Fibroblast of lung (primary cell): ENCODE measurements at regions not wholly inside any gene's neighbourhood (a gene's known extent, or its start where the extent isn't known, plus 50 kb on each side); places are given as distances from the start of the nearest gene placed in this dataset.
"Not testable (repeated sequence)": the region's sequence is repeated elsewhere in the genome, so short reads cannot be mapped to it uniquely, and the experiment has no call there.

Experiments used
- CTCF ChIP-seq, 2 donors: IDR thresholded peaks in 1 of 2; conservative IDR thresholded peaks in 1 of 2; 1 replicate in 1 of 2; 2 replicates in 1 of 2; pipeline ENCODE4 v1.5.1; 2011 to 2012; ENCODE audit warnings: low read length in 2 of 2, control low read depth in 1 of 2, inconsistent platforms in 1 of 2, low read depth in 1 of 2, mild to moderate bottlenecking in 1 of 2
- EZH2 ChIP-seq: IDR thresholded peaks from 2 replicates; pipeline ENCODE4 v1.5.1; 2012; ENCODE audit warnings: low read length, control low read depth, mild to moderate bottlenecking; ENCODE audit errors: missing control alignments

DNA sequence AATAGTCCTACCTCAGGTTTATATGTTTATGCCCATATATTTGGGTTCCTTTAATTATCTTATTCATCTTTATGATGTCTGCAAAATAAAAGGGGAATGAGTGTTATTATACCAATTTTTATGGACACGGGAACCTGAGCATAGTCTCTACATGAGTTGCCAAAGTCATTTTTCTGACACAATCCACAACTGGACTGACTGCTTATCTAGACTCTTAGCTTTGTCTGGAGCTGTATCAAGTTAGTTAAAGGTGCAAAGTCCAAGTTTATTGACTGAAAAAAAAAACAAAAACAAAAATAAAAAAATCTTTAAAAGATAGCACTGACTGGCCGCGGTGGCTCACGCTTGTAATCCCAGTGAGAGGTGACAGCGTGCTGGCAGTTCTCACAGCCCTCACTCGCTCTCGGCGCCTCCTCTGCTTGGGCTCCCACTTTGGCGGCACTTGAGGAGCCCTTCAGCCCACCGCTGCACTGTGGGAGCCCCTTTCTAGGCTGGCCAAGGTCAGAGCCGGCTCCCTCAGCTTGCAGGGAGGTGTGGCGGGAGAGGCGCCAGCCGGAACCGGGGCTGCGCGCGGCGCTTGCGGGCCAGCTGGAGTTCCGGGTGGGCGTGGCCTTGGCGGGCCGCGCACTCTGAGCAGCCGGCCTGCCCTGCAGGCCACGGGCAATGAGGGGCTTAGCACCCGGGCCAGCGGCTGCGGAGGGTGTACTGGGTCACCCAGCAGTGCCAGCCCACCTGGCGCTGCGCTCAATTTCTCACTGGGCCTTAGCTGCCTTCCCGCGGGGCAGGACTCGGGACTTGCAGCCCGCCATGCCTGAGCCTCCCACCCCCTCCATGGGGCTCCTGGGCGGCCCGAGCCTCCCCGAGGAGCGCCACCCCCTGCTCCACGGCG, 116.6 kb upstream of the MBNL1 start:
- not testable (repeated sequence) for TF ChIP-seq CTCF (conservative IDR thresholded peaks at IDR 0.05 in 1 of 2, IDR thresholded peaks at IDR 0.05 in 1 of 2; ENCODE audit: low read depth in 1 of 2, low read length in 2 of 2); EZH2
